T-helper 17 cell (primary cell): ENCODE measurements at regions not wholly inside any gene's neighbourhood (a gene's known extent, or its start where the extent isn't known, plus 50 kb on each side); places are given as distances from the start of the nearest gene placed in this dataset.

ENCODE experiments used
- ATAC-seq: fragments of 150-1000 bp; cut with Tn5 transposase; 2 replicates; pipeline ENCODE4 v1.10.0; 2021; ENCODE audit warnings: mild to moderate bottlenecking, moderate library complexity
- DNase-seq, 3 donors: peaks; one replicate each; pipeline versions ENCODE4 v3.0.0 to v3.0.0-alpha.2; 2020 to 2021
- H3K9me3 ChIP-seq: one replicate; pipeline ENCODE4 v1.7.0; 2013; ENCODE audit warnings: low read length, mild to moderate bottlenecking; ENCODE audit not compliant: control insufficient read depth, poor library complexity, severe bottlenecking
- H3K27ac Mint-ChIP-seq: one replicate; pipeline ENCODE4 v1.8.0; 2022; ENCODE audit warnings: mild to moderate bottlenecking, moderate library complexity, mixed read lengths
- H3K27me3 Mint-ChIP-seq: one replicate; pipeline ENCODE4 v1.8.0; 2022; ENCODE audit warnings: mixed read lengths
- H3K36me3 Mint-ChIP-seq: one replicate; pipeline ENCODE4 v1.8.0; 2022; ENCODE audit warnings: low read depth, mixed read lengths
- H3K4me1 Mint-ChIP-seq: one replicate; pipeline ENCODE4 v1.8.0; 2022; ENCODE audit warnings: mild to moderate bottlenecking, mixed read lengths
- H3K4me3 Mint-ChIP-seq: one replicate; pipeline ENCODE4 v1.8.0; 2022; ENCODE audit warnings: mild to moderate bottlenecking, moderate library complexity, mixed read lengths

GRCh38 chr2:220452561-220452960, 825.1 kb downstream of the SLC4A3 start:
- no peaks in the 10 kb centered on the region for H3K27me3 Mint-ChIP-seq
- H3K27ac Mint-ChIP-seq, result no peak overlapping the region
- DNase-seq (no peak), ATAC-seq (no peak)
- no peak overlapping the region for H3K4me3 Mint-ChIP-seq
- no peaks in the 10 kb centered on the region for H3K36me3 Mint-ChIP-seq
- no peaks in the 10 kb centered on the region for H3K4me1 Mint-ChIP-seq
- no peaks in the 10 kb centered on the region for H3K9me3 ChIP-seq

- no peaks in the 10 kb centered on the region for H3K9me3 ChIP-seq
- H3K36me3 Mint-ChIP-seq, result no peaks in the 10 kb centered on the region
- no peaks in the 10 kb centered on the region for H3K27me3 Mint-ChIP-seq
- DNase-seq (no peak), ATAC-seq (no peak)
- no peak overlapping the region for H3K27ac Mint-ChIP-seq
- H3K4me1 Mint-ChIP-seq, result no peaks in the 10 kb centered on the region
- no peak overlapping the region for H3K4me3 Mint-ChIP-seq
These were observed 828.0 kb downstream of the SLC4A3 start for GRCh38 chr2:220455351-220455990.

GRCh38 chr2:220458051-220458450, 830.6 kb downstream of the SLC4A3 start:
- H3K9me3 ChIP-seq, result no peaks in the 10 kb centered on the region
- DNase-seq, result no peak

GRCh38 chr2:220460257-220460985, 833.0 kb downstream of the SLC4A3 start:
- no peak overlapping the region for H3K27ac Mint-ChIP-seq
- no peak overlapping the region for H3K4me3 Mint-ChIP-seq
- H3K36me3 Mint-ChIP-seq, result no peaks in the 10 kb centered on the region
- H3K4me1 Mint-ChIP-seq, result no peaks in the 10 kb centered on the region
- no peaks in the 10 kb centered on the region for H3K9me3 ChIP-seq
- no peaks in the 10 kb centered on the region for H3K27me3 Mint-ChIP-seq
- no peak for DNase-seq
- ATAC-seq, result no peak

More at GRCh38 chr2:220458051-220458450, 830.6 kb downstream of the SLC4A3 start:
- H3K4me1 Mint-ChIP-seq, result no peaks in the 10 kb centered on the region
- no peak overlapping the region for H3K4me3 Mint-ChIP-seq
- no peak overlapping the region for H3K27ac Mint-ChIP-seq
- H3K27me3 Mint-ChIP-seq, result no peaks in the 10 kb centered on the region
- H3K36me3 Mint-ChIP-seq, result no peaks in the 10 kb centered on the region
- no peak for ATAC-seq

- Mint-ChIP-seq H3K4me1 (no peaks in the 10 kb centered on the region), H3K27ac (no peak overlapping the region), H3K4me3 (no peak overlapping the region), H3K27me3 (peaks cover 10% of the 10 kb centered on the region), H3K36me3 (no peaks in the 10 kb centered on the region)
- ATAC-seq, result no peak
- no peaks in the 10 kb centered on the region for H3K9me3 ChIP-seq
- DNase-seq, result no peak
These were observed 836.4 kb downstream of the SLC4A3 start for GRCh38 chr2:220463876-220464275.

- no peaks in the 10 kb centered on the region for H3K4me1 Mint-ChIP-seq
- no peaks in the 10 kb centered on the region for H3K9me3 ChIP-seq
- H3K27me3 Mint-ChIP-seq, result peaks cover 10% of the 10 kb centered on the region
- no peak for DNase-seq
- no peak overlapping the region for H3K27ac Mint-ChIP-seq
- no peaks in the 10 kb centered on the region for H3K36me3 Mint-ChIP-seq
- no peak for ATAC-seq
- no peak overlapping the region for H3K4me3 Mint-ChIP-seq
These were observed 838.3 kb downstream of the SLC4A3 start for GRCh38 chr2:220465700-220466099.

GRCh38 chr2:220466251-220466691, 838.8 kb downstream of the SLC4A3 start:
- ATAC-seq, result no peak
- H3K36me3 Mint-ChIP-seq, result no peaks in the 10 kb centered on the region
- no peak for DNase-seq
- H3K27ac Mint-ChIP-seq, result no peak overlapping the region
- no peak overlapping the region for H3K4me3 Mint-ChIP-seq
- H3K9me3 ChIP-seq, result no peaks in the 10 kb centered on the region
- peaks cover 10% of the 10 kb centered on the region for H3K27me3 Mint-ChIP-seq
- no peaks in the 10 kb centered on the region for H3K4me1 Mint-ChIP-seq

- DNase-seq (no peak), ATAC-seq (no peak)
- Mint-ChIP-seq H3K4me3 (no peak overlapping the region), H3K36me3 (no peaks in the 10 kb centered on the region), H3K27ac (no peak overlapping the region), H3K27me3 (peaks cover 10% of the 10 kb centered on the region), H3K4me1 (no peaks in the 10 kb centered on the region)
- H3K9me3 ChIP-seq, result no peaks in the 10 kb centered on the region
These were observed 841.8 kb downstream of the SLC4A3 start for GRCh38 chr2:220469201-220469600.

GRCh38 chr2:220473611-220474010, 846.2 kb downstream of the SLC4A3 start:
- DNase-seq, result no peak
- H3K4me3 Mint-ChIP-seq, result no peak overlapping the region
- no peaks in the 10 kb centered on the region for H3K4me1 Mint-ChIP-seq
- no peak for ATAC-seq
- no peaks in the 10 kb centered on the region for H3K9me3 ChIP-seq
- H3K27ac Mint-ChIP-seq, result no peak overlapping the region
- H3K36me3 Mint-ChIP-seq, result no peaks in the 10 kb centered on the region
- H3K27me3 Mint-ChIP-seq, result no peaks in the 10 kb centered on the region

- Mint-ChIP-seq H3K4me1 (no peaks in the 10 kb centered on the region), H3K27ac (no peak overlapping the region), H3K36me3 (no peaks in the 10 kb centered on the region), H3K27me3 (no peaks in the 10 kb centered on the region), H3K4me3 (no peak overlapping the region)
- DNase-seq, result no peak
- H3K9me3 ChIP-seq, result no peaks in the 10 kb centered on the region
- ATAC-seq, result no peak
These were observed 849.4 kb downstream of the SLC4A3 start for GRCh38 chr2:220476877-220477276.

- no peak for ATAC-seq
- no peaks in the 10 kb centered on the region for H3K9me3 ChIP-seq
- no peak for DNase-seq
- no peak overlapping the region for H3K27ac Mint-ChIP-seq
- no peak overlapping the region for H3K4me3 Mint-ChIP-seq
- H3K27me3 Mint-ChIP-seq, result no peaks in the 10 kb centered on the region
- no peaks in the 10 kb centered on the region for H3K4me1 Mint-ChIP-seq
- H3K36me3 Mint-ChIP-seq, result no peaks in the 10 kb centered on the region
These were observed 851.1 kb downstream of the SLC4A3 start for GRCh38 chr2:220478305-220479058.

- H3K36me3 Mint-ChIP-seq, result no peaks in the 10 kb centered on the region
- no peaks in the 10 kb centered on the region for H3K4me1 Mint-ChIP-seq
- ATAC-seq (no peak), DNase-seq (no peak)
- H3K27me3 Mint-ChIP-seq, result no peaks in the 10 kb centered on the region
- no peaks in the 10 kb centered on the region for H3K9me3 ChIP-seq
- no peak overlapping the region for H3K4me3 Mint-ChIP-seq
- H3K27ac Mint-ChIP-seq, result no peak overlapping the region
These were observed 855.3 kb downstream of the SLC4A3 start for GRCh38 chr2:220482716-220483115.

- Mint-ChIP-seq H3K4me3 (no peak overlapping the region), H3K4me1 (no peaks in the 10 kb centered on the region), H3K27me3 (no peaks in the 10 kb centered on the region), H3K27ac (no peak overlapping the region), H3K36me3 (no peaks in the 10 kb centered on the region)
- H3K9me3 ChIP-seq, result no peaks in the 10 kb centered on the region
- no peak for ATAC-seq
- DNase-seq, result no peak
These were observed 861.7 kb downstream of the SLC4A3 start for GRCh38 chr2:220489121-220489520.
